Left lung (tissue), 4 donors: ENCODE measurements at regions not wholly inside any gene's neighbourhood (a gene's known extent, or its start where the extent isn't known, plus 50 kb on each side); places are given as distances from the start of the nearest gene placed in this dataset.

Experiments used
- ATAC-seq: fragments of 200-7000 bp; cut with Tn5 transposase; one replicate; pipeline ENCODE4 v1.9.1; 2020; ENCODE audit warnings: moderate library complexity
- DNase-seq, 4 donors: peaks; one replicate each; pipeline ENCODE4 v3.0.0-alpha.2; 2013 to 2020
- H3K27ac ChIP-seq, 2 donors: fragments of 200-600 bp; sonication (generic) in 1 of 2; one replicate each; pipeline versions ENCODE4 v1.5.0 to v1.8.0; 2020 to 2021
- H3K27me3 ChIP-seq, 2 donors: fragments of 200-600 bp; sonication (generic) in 1 of 2; one replicate each; pipeline versions ENCODE4 v1.5.0 to v1.8.0; 2020 to 2021
- H3K36me3 ChIP-seq, 2 donors: fragments of 200-600 bp; sonication (generic) in 1 of 2; one replicate each; pipeline versions ENCODE4 v1.5.0 to v1.8.0; 2020 to 2021
- H3K4me1 ChIP-seq, 2 donors: fragments of 200-600 bp; one replicate each; pipeline ENCODE4 v1.8.0; 2021
- H3K4me3 ChIP-seq, 2 donors: fragments of 200-600 bp; sonication (generic) in 1 of 2; one replicate each; pipeline versions ENCODE4 v1.5.0 to v1.8.0; 2020 to 2021; ENCODE audit warnings: mild to moderate bottlenecking in 1 of 2
- H3K9me3 ChIP-seq, 2 donors: fragments of 200-600 bp; sonication (generic) in 1 of 2; one replicate each; pipeline versions ENCODE4 v1.5.0 to v1.8.0; 2020 to 2021
- intact Hi-C, 2 donors: fragments of 100-400 bp; cut with DNase I; formaldehyde crosslinking; loops; one replicate each; pipeline versions ENCODE4 v1.11.2 to v1.14.2; 2022
- TF ChIP-seq, protein P1 (sequence below), 2 donors: fragments of 200-600 bp; sonication (generic) in 1 of 2; IDR thresholded peaks; one replicate each; pipeline versions ENCODE4 v1.5.0 to v1.8.0; 2021; ENCODE audit warnings: antibody characterized with exemption in 2 of 2
- donor health status: DM: no; HTN: yes; CAD: no.
- donor health status: DM: no; HTN: no; CAD: no.

DNA sequence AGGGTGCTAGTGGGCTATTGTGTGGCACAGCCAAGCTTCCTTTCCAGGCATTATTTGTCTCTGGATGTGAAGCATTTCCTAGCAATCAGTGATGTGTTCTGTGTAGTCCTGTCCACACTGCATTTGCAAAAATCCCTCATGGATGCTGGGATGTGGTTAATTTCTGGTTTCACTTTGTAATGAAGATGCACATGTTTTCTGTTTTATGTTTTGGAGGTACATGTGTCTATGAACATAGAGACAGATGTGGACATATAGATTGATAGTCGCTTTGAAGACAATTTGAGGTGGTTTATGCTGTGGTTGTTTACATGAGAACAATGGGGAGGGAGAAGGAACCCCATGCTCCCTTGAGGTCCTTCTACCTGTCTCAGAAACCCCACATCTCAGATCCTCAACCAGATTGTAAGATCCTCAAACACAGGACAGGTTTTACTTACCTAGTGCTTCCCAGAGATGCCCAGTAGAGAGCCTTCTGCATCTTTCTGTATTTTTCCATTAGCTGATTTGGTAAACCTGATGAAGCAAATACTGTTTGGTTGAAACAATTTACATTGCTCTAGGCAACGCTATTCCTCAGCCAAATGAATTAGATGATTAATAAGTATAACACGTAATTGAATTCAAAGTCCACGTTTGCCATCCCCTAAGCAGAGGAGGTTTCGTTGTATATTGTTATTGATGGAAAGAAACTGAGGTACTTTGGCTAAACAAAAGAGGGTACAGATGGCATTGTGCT is 204.4 kb downstream of the SPP2 start:
- TF ChIP-seq, protein P1, sequence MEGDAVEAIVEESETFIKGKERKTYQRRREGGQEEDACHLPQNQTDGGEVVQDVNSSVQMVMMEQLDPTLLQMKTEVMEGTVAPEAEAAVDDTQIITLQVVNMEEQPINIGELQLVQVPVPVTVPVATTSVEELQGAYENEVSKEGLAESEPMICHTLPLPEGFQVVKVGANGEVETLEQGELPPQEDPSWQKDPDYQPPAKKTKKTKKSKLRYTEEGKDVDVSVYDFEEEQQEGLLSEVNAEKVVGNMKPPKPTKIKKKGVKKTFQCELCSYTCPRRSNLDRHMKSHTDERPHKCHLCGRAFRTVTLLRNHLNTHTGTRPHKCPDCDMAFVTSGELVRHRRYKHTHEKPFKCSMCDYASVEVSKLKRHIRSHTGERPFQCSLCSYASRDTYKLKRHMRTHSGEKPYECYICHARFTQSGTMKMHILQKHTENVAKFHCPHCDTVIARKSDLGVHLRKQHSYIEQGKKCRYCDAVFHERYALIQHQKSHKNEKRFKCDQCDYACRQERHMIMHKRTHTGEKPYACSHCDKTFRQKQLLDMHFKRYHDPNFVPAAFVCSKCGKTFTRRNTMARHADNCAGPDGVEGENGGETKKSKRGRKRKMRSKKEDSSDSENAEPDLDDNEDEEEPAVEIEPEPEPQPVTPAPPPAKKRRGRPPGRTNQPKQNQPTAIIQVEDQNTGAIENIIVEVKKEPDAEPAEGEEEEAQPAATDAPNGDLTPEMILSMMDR (IDR thresholded peaks at IDR 0.05), result no peak
- Histone ChIP-seq H3K4me3 (no peak overlapping the region), H3K9me3 (no peaks in the 10 kb centered on the region)

DNA sequence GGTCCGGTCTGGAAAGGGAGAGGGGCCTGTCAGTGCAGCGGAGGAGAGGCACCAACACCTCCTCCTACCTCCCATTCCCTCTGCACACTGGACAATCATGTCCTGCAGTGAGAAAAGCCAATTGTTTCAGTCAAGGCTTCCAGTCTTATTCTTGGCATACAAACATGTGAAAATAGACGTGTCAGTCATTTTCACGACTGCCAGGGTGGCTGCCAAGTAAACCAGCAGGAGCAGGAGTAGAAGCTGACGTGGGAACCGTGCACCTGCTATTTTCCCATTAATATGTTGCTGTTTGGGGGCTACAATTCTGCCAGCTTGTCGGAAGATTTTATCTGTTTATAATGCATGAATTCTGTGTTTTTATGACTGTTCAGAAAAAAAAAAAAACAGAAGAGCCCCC is 202.3 kb downstream of the SPP2 start:
- Histone ChIP-seq H3K27me3 (no peaks in the 10 kb centered on the region), H3K9me3 (no peaks in the 10 kb centered on the region), H3K4me1 (no peaks in the 10 kb centered on the region), H3K4me3 (no peak overlapping the region), H3K36me3 (no peaks in the 10 kb centered on the region), H3K27ac (no peak overlapping the region)
- ATAC-seq (no peak), DNase-seq (no peak)
- TF ChIP-seq, protein P1 (IDR thresholded peaks at IDR 0.05), result no peak
- intact Hi-C loops, result no loop called here

More for the DNA sequence above, 204.4 kb downstream of the SPP2 start:
- Histone ChIP-seq H3K27me3 (no peaks in the 10 kb centered on the region), H3K4me1 (no peaks in the 10 kb centered on the region), H3K36me3 (no peaks in the 10 kb centered on the region), H3K27ac (no peak overlapping the region)
- DNase-seq, result peak in 1 of 4 donors; percentile 9
- intact Hi-C loops, result no loop called here
- ATAC-seq, result no peak

DNA sequence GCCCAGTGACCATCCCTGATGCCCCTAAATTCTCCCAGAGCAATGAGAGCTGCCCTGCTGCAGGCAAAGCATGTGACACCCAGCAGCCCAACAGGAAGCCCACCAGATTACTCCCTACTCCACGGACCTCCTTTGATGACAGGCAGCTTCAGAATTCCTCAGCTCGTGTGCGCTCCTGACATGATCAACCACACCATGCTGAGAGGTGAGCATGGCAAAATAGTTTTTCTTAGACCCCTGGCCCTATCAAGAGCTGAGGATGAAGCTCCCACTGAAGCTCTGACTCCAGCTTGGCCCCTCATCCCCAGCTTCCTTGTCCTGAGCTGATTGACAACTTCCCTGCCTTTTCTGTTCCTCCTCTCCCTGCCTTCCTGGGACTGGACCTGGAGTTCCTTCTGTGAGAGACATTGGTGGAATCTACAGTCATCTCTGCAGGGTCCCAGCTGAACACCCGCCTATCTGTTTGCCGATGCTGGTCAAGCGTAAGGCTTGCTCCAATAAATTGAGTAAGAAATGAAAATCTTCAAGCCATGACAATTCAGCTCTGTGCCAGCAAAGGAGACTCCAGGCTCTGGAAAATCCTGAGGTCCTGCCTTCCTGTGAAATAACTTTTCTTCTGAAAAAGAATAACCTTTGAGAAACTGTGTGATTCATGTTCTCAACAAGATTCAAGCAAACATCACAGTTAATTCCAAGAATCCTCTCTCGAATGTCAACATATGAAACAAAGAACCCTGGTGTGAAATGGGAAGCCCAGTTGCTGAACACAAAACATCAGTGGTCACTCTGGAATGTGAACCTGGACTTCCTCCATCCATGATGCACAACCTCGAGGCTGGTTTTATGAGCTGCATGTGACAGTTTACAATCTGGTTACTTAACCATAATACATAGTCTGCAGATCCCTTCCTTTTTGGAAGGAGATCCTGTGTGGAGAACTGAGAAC is 201.1 kb downstream of the SPP2 start:
- peak in 1 of 4 donors; percentile 35 for DNase-seq
- no peaks in the 10 kb centered on the region for H3K36me3 ChIP-seq
- no peaks in the 10 kb centered on the region for H3K27me3 ChIP-seq
- no peaks in the 10 kb centered on the region for H3K9me3 ChIP-seq
- TF ChIP-seq, protein P1 (IDR thresholded peaks at IDR 0.05), result no peak
- no peaks in the 10 kb centered on the region for H3K4me1 ChIP-seq
- no peak overlapping the region for H3K4me3 ChIP-seq
- peak; percentile 57 for ATAC-seq
- peak overlapping the region in 1 of 2 donors; percentile 26 for H3K27ac ChIP-seq
- intact Hi-C loops, result no loop called here

DNA sequence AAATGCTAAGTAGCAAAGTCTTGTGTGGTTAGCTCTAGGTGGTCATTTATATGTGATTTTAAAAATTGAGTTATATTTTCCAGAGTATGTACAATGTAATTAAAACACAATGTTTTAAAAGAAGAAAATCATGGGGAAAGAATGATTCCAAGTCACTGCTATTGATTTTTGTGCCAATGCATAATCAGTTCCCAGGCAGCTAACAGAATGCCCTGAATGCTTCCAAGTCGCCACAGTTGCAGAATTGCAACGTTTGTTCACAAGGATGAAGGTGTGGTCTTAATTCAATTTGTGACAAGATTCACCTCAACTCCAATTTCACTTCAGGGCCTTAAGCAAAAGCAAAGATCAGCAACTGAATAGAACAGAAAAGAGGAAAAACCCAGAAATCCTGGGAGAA is 200.4 kb downstream of the SPP2 start:
- no peaks in the 10 kb centered on the region for H3K36me3 ChIP-seq
- no peak overlapping the region for H3K4me3 ChIP-seq
- intact Hi-C loops, result no loop called here
- no peak for DNase-seq
- TF ChIP-seq, protein P1 (IDR thresholded peaks at IDR 0.05), result no peak
- no peaks in the 10 kb centered on the region for H3K9me3 ChIP-seq
- no peak for ATAC-seq
- H3K27me3 ChIP-seq, result no peaks in the 10 kb centered on the region
- no peak overlapping the region for H3K27ac ChIP-seq
- H3K4me1 ChIP-seq, result no peaks in the 10 kb centered on the region

DNA sequence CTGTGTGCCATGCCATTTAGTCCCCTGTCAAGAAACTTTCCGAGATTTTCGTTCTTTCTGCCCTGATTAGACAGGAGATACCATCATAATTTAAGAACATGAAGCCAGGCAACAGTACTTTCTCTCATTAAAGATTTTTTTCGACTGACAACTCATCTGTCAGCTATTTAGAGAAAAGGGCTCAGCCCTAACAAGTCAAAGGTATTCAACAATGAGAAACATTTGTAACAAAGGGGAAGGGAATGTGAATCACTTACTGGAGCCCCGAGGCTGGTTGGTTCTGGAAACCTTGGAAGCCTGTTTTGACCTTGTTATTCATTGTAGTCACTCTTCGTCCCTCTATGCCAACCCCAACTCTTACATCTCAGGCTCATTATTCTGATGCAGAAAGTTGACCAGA is 199.4 kb downstream of the SPP2 start:
- intact Hi-C loops, result no loop called here
- Histone ChIP-seq H3K9me3 (no peaks in the 10 kb centered on the region), H3K36me3 (no peaks in the 10 kb centered on the region), H3K27me3 (no peaks in the 10 kb centered on the region), H3K4me3 (no peak overlapping the region), H3K4me1 (no peaks in the 10 kb centered on the region), H3K27ac (no peak overlapping the region)
- ATAC-seq (no peak), DNase-seq (no peak)
- TF ChIP-seq, protein P1 (IDR thresholded peaks at IDR 0.05), result no peak
